Adrenal gland (tissue), 5 donors: ENCODE measurements at regions not wholly inside any gene's neighbourhood (a gene's known extent, or its start where the extent isn't known, plus 50 kb on each side); places are given as distances from the start of the nearest gene placed in this dataset.

Experiments used
- POLR2A ChIP-seq, 2 donors: fragments of 450-650 bp; IDR thresholded peaks; one replicate each; pipeline ENCODE4 v1.6.1; 2017; ENCODE audit warnings: antibody characterized with exemption in 2 of 2, mild to moderate bottlenecking in 2 of 2, moderate library complexity in 1 of 2
- TF ChIP-seq, protein P1 (sequence below), 6 experiments: fragments of 450-650 bp in 4 of 6; fragments of 200-600 bp in 2 of 6; sonication (generic) in 1 of 6; IDR thresholded peaks; 1 replicate in 5 of 6; 2 replicates in 1 of 6; pipeline versions ENCODE4 v1.5.1 to v1.8.0; 2016 to 2021; ENCODE audit warnings: antibody characterized with exemption in 6 of 6, mild to moderate bottlenecking in 2 of 6, moderate library complexity in 1 of 6
- donor health status: DM: no; HTN: no; CAD: no.

GRCh38 chr2:42976351-42976750 lies 184.0 kb upstream of the HAAO start:
- TF ChIP-seq POLR2A (IDR thresholded peaks at IDR 0.05): no peak
- TF ChIP-seq, protein P1, sequence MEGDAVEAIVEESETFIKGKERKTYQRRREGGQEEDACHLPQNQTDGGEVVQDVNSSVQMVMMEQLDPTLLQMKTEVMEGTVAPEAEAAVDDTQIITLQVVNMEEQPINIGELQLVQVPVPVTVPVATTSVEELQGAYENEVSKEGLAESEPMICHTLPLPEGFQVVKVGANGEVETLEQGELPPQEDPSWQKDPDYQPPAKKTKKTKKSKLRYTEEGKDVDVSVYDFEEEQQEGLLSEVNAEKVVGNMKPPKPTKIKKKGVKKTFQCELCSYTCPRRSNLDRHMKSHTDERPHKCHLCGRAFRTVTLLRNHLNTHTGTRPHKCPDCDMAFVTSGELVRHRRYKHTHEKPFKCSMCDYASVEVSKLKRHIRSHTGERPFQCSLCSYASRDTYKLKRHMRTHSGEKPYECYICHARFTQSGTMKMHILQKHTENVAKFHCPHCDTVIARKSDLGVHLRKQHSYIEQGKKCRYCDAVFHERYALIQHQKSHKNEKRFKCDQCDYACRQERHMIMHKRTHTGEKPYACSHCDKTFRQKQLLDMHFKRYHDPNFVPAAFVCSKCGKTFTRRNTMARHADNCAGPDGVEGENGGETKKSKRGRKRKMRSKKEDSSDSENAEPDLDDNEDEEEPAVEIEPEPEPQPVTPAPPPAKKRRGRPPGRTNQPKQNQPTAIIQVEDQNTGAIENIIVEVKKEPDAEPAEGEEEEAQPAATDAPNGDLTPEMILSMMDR (IDR thresholded peaks at IDR 0.05): no peak
